Cerebellar cortex (tissue), 1 donor: ENCODE measurements at regions not wholly inside any gene's neighbourhood (a gene's known extent, or its start where the extent isn't known, plus 50 kb on each side); places are given as distances from the start of the nearest gene placed in this dataset.
A peak's percentile ranks its signal among the peaks of the same experiment; 100 is the strongest.

Source experiments
- DNase-seq: peaks from one replicate; pipeline ENCODE4 v3.0.0-alpha.2; 2015; ENCODE audit warnings: low spot score

GRCh38 chr5:113902917-113903660 lies 389.6 kb downstream of the YTHDC2 start:
- no peak for DNase-seq

GRCh38 chr5:113909782-113910181 lies 396.3 kb downstream of the YTHDC2 start:
- DNase-seq = no peak

GRCh38 chr5:113917997-113918396 lies 404.5 kb downstream of the YTHDC2 start:
- peak; percentile 4 for DNase-seq

DNA sequence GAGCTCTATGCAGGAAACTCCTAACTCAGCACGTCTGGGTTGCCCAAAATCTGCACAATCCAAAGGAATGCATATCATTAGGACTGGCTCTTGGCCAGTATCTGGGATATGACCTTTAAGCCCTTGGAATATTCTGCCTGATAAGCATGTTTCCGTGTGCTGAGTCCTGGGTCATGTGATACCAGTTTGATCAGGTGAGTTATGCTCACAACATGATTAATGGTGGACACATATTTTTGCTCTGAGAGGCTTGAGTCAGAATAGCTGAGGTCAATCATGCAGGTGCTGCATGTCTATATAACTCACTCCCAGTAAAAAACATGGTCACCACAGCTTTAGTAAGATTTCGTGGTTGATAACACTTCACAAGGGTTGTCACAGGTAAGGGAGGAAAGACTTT lies 408.8 kb downstream of the YTHDC2 start:
- no peak for DNase-seq

DNA sequence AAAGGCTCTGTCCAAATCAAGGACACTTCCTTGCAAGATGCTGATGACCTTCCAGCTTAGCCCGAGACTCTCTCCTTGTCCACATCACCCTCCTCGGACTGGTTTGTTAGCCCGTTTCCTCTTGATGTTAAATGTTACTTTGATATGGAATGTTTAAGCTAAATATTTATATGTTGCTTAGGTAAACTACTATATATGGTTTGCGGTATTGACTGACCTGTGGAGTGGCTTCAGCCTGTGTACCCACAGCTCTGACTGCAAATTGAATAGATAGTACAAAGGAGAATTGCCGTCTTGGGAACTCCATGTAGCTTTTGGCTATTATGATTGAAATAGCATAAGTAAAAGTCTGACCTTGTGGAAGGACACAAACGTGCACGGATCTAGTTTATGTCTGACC lies 422.0 kb downstream of the YTHDC2 start:
- no peak for DNase-seq

- no peak for DNase-seq
These were observed 423.8 kb downstream of the YTHDC2 start for GRCh38 chr5:113937301-113937700.

DNA sequence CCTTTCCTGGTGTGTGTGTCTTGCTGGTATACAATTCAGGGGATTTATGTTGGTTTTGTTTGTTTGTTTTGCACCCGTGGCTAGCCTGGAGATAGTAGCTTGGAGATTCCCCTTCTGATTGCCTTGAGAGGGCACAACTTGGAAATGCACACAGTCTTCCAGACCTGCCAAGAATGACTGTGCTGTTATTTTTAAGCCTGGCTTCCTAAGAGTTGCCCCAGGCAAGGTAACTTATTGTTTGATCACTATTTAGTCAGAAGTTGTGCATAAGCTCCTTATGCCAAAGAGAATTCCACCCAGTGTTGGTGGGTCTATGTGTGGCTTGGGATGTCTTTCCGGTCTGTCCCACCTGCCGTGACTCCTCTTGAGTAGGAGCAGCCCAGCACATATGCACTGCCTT lies 421.9 kb upstream of the KCNN2 start:
- no peak for DNase-seq

DNA sequence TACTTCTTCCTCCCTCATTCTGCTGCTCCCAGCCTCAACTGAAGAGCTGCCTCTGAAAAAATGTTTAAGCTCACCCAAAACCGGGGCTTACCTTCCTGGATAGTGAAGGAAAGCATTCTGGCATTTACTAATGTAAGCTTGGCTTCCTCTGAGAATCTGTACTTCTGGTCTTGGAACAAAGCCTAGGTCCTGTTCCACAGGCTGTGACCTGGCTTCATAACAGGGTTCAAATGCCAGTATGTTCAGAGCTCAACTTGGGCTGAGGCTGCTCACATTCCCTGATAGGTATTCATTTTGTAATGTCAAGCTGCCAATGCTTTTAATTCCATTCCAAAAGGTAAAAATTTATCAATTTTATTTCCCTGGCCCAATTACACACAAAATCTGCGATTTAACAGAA lies 411.7 kb upstream of the KCNN2 start:
- DNase-seq = peak; percentile 6

DNA sequence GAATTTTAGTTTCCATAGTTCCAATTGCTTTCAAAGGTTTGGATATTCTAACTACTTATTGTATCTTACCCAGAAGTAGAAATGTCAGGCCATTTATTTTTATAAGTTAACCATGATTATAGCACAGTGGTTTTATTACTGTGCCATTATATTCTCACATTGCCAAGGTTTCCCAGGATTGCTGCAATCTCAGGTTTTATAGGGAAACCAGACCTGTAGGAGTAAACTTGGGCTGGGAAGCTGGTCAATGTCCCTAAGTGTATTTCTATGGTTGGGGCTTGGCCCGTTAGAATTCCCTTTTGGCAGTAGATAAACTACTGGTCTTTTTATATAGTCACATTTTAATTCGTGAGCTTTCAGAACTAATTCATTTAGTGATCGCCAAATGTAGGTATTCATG lies 396.6 kb upstream of the KCNN2 start:
- DNase-seq = no peak

GRCh38 chr5:113969901-113970300 lies 392.0 kb upstream of the KCNN2 start:
- DNase-seq = no peak

- no peak for DNase-seq
These were observed 390.4 kb upstream of the KCNN2 start for GRCh38 chr5:113971454-113971853.

DNA sequence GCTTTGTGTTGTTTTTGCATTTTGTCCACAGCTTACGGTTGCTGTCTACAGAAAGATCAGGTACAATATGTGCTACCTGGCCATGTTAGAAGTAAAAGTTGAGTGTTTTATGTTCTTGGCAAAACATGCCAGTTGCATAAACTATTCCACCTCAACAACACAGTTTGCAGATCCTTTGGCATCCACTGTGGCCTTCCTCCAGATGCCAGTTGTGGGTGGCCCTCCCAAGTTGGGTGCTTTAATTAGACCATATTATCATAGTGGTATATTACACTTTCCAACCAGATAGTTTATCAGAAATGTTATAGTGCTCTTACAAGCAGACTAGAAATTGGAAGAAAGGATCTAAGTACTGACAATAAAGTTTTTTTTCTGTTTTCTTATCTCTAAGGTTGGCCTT lies 386.9 kb upstream of the KCNN2 start:
- DNase-seq = no peak

GRCh38 chr5:113984928-113985327 lies 376.9 kb upstream of the KCNN2 start:
- no peak for DNase-seq

DNA sequence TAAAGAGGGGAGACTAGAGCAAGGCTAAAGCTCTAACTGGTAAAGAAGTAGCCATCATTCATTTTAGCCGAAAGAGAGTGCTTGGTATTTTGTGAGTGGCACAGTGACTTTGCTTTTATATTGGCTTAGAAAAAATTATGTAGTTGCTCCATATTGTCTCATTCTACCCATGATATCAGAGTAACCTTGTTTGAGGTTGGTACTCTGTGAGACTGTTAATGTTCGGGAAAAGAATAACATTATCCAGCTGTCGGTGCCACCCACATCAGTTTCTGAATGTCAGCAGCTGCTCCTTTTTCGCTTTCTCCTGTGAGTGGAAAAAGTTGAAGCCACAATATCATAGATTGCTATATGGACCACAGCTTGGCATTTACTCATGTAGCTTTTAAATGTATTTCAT lies 376.4 kb upstream of the KCNN2 start:
- DNase-seq = no peak

DNA sequence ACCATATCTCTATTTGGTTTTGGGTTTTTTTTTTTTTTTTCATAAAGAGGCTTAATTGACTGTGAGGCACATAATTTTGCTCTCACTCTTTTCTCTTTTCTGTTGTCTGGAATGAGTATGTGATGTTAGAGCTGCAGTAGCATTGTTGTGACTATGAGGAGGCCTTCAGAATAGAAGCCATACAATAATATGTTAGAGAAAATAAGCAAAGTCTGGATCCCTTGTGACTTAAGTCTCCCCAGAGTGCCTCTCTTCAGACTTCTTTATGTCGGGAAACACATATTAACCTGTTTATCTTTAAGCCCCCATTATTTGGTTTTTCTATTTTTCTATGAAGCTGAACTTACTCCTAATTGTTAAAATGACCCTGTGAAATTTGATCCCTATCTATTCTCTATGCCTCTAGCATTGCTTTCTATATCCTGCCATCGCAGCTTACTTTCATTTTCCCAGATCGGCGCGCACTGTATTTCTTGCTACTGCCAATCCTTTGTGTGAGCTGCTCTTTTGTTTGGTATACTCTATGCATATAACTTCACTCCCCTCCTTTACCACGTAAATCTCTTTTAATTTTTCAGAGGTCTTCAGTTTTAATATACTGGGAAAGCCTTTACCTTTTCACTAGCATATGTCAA lies 372.5 kb upstream of the KCNN2 start:
- DNase-seq = no peak

GRCh38 chr5:113989913-113990305 lies 372.0 kb upstream of the KCNN2 start:
- DNase-seq = no peak

- no peak for DNase-seq
These were observed 360.8 kb upstream of the KCNN2 start for GRCh38 chr5:114001076-114001475.

- no peak for DNase-seq
These were observed 355.3 kb upstream of the KCNN2 start for GRCh38 chr5:114006582-114006981.

GRCh38 chr5:114007678-114008077 lies 354.2 kb upstream of the KCNN2 start:
- no peak for DNase-seq

- DNase-seq = no peak
These were observed 351.5 kb upstream of the KCNN2 start for GRCh38 chr5:114010362-114010761.

GRCh38 chr5:114018186-114018585 lies 343.7 kb upstream of the KCNN2 start:
- peak; percentile 52 for DNase-seq

DNA sequence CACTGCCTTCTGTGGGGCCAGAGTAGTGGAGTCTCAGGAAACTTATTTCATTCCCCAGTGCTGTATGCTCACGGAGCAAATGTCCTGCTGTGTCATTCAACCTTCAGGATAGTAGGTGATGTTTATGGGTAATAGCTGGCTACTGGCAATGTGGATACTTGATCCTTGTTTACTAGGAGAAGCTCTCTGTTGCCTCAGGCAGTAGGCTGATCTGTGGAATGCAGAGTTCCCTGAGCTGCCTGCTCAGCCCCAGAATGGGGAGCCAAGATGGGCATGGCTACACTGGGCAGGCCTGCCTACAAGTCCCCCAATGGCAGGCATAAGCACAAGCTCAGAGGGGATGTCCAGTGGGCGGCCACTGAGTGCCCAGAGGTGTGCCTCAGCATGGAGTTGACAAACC lies 323.1 kb upstream of the KCNN2 start:
- DNase-seq = no peak

DNA sequence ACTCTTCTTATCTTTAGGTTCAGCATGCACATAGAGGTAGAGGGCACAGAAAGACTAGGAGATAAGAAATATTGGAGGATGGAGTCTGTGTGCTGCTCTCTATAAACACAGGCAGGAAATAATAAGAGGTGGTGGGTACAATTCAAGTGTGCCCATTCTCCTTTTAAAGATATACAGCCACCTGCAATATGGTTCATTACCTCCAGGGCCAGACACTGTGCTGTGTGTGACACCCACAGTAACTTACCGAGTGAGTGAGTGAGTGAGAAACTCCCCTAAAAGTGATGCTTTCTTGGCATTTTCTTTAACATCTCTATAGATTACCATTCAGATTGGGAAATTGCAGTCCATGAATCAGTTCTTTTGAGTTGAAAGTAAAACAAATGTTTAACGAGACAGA lies 311.8 kb upstream of the KCNN2 start:
- DNase-seq = no peak

- no peak for DNase-seq
These were observed 308.5 kb upstream of the KCNN2 start for GRCh38 chr5:114053372-114053771.
